Spleen (tissue), 7 donors: ENCODE measurements at regions not wholly inside any gene's neighbourhood (a gene's known extent, or its start where the extent isn't known, plus 50 kb on each side); places are given as distances from the start of the nearest gene placed in this dataset.

Experiments
- CTCF ChIP-seq, 11 experiments: fragments of 200-600 bp in 7 of 11; fragments of 450-650 bp in 4 of 11; sonication (generic) in 4 of 11; IDR thresholded peaks in 8 of 11; conservative IDR thresholded peaks in 3 of 11; 1 replicate in 7 of 11; 2 replicates in 4 of 11; pipeline versions ENCODE4 v1.4.0 to v1.8.0; 2016 to 2021; ENCODE audit warnings: antibody characterized with exemption in 11 of 11, inconsistent platforms in 4 of 11, mild to moderate bottlenecking in 1 of 11
- POLR2A ChIP-seq, 3 donors: fragments of 450-650 bp; IDR thresholded peaks; one replicate each; pipeline ENCODE4 v1.5.1; 2017; ENCODE audit warnings: antibody characterized with exemption in 3 of 3, mild to moderate bottlenecking in 1 of 3
- POLR2AphosphoS5 ChIP-seq, 3 donors: sonication (generic); formaldehyde crosslinking; IDR thresholded peaks; one replicate each; pipeline ENCODE4 v1.5.1; 2017; ENCODE audit warnings: antibody characterized with exemption in 3 of 3
- donor health status: DM: no; HTN: no; CAD: no; lungs with moderate emphysema.
- donor health status: DM: no; HTN: no; CAD: no.
- donor health status: DM: no; HTN: no; CAD: no.

DNA sequence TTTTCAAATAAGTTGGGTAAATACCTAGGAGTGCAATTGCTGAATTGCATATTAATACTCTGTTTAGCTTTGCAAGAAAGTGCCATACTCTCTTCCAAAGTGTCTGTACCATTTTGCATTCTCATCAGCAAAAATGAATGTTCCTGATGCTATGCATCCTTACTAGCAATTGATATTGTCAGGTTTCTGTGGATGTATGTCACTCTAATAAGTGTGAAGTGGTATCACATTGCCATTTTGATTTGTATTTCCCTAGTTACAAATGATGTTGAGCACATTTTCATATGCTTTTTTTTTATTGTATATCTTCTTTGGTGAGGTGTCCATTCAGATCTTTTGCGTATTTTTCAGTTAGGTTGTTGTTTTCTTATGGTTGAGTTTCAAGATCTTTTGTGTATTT is 230.4 kb upstream of the MAGI2 start:
- TF ChIP-seq POLR2AphosphoS5 (IDR thresholded peaks at IDR 0.05), result no peak
- TF ChIP-seq CTCF (IDR thresholded peaks at IDR 0.05 in 8 of 11, conservative IDR thresholded peaks at IDR 0.05 in 3 of 11), result no peak
- no peak for TF ChIP-seq POLR2A (IDR thresholded peaks at IDR 0.05)
